IMR-90 (cell line): ENCODE measurements at regions not wholly inside any gene's neighbourhood (a gene's known extent, or its start where the extent isn't known, plus 50 kb on each side); places are given as distances from the start of the nearest gene placed in this dataset.

Experiments used
- CTCF ChIP-seq: conservative IDR thresholded peaks from 2 replicates; pipeline ENCODE4 v1.5.1; 2012; ENCODE audit warnings: mild to moderate bottlenecking, low read depth, low read length, improper control_type of control experiment
- RFX5 ChIP-seq: IDR thresholded peaks from 2 replicates; pipeline ENCODE4 v1.8.0; 2012; ENCODE audit warnings: low read depth, mild to moderate bottlenecking, low read length, moderate library complexity

- no peak for TF ChIP-seq CTCF
- TF ChIP-seq RFX5 = no peak
Measured at GRCh38 chr10:53003094-53003493, 230.5 kb upstream of the MBL2 start.
